ENCODE measurements at regions not wholly inside any gene's neighbourhood (a gene's known extent, or its start where the extent isn't known, plus 50 kb on each side); places are given as distances from the start of the nearest gene placed in this dataset.

DNA sequence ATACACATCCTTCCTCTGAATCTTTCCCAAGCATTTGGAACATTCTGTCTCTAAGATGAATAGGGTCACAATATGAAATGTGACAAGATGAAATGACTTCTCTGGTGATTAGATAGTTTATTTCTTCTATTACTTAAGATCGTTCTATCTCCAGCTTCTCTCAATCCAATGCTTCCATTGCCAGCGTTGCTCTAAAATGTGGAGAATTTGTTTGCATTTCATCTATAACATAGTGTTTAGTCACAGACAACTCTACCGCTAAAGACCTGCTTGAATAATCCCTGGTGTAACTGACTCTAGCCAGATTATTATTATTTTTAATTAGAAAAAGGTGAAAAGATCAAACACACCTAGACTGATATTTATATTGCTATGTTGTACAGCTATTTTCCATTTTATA lies 184.7 kb upstream of the PRICKLE1 start:
- no peak for TF ChIP-seq ZNF169 (tag by site-specific recombination; IDR thresholded peaks at IDR 0.05)
- TF ChIP-seq, protein P1, sequence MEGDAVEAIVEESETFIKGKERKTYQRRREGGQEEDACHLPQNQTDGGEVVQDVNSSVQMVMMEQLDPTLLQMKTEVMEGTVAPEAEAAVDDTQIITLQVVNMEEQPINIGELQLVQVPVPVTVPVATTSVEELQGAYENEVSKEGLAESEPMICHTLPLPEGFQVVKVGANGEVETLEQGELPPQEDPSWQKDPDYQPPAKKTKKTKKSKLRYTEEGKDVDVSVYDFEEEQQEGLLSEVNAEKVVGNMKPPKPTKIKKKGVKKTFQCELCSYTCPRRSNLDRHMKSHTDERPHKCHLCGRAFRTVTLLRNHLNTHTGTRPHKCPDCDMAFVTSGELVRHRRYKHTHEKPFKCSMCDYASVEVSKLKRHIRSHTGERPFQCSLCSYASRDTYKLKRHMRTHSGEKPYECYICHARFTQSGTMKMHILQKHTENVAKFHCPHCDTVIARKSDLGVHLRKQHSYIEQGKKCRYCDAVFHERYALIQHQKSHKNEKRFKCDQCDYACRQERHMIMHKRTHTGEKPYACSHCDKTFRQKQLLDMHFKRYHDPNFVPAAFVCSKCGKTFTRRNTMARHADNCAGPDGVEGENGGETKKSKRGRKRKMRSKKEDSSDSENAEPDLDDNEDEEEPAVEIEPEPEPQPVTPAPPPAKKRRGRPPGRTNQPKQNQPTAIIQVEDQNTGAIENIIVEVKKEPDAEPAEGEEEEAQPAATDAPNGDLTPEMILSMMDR (tag by site-specific recombination; IDR thresholded peaks at IDR 0.05), result no peak
- no peak for TF ChIP-seq ZNF335 (tag by site-specific recombination; conservative IDR thresholded peaks at IDR 0.05)
- no peak for TF ChIP-seq KLF16 (tag by site-specific recombination; IDR thresholded peaks at IDR 0.05)
- TF ChIP-seq, protein P2, sequence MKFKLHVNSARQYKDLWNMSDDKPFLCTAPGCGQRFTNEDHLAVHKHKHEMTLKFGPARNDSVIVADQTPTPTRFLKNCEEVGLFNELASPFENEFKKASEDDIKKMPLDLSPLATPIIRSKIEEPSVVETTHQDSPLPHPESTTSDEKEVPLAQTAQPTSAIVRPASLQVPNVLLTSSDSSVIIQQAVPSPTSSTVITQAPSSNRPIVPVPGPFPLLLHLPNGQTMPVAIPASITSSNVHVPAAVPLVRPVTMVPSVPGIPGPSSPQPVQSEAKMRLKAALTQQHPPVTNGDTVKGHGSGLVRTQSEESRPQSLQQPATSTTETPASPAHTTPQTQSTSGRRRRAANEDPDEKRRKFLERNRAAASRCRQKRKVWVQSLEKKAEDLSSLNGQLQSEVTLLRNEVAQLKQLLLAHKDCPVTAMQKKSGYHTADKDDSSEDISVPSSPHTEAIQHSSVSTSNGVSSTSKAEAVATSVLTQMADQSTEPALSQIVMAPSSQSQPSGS (tag by site-specific recombination; IDR thresholded peaks at IDR 0.05; ENCODE audit: low read depth), result no peak
- no peak for TF ChIP-seq ZNF155 (tag by site-specific recombination; IDR thresholded peaks at IDR 0.05)
- TF ChIP-seq SP7 (tag by site-specific recombination; IDR thresholded peaks at IDR 0.05), result no peak
- TF ChIP-seq ZNF138 (tag by site-specific recombination; IDR thresholded peaks at IDR 0.05; ENCODE audit: borderline replicate concordance), result no peak
